Transverse colon (tissue), 4 donors: ENCODE measurements at regions not wholly inside any gene's neighbourhood (a gene's known extent, or its start where the extent isn't known, plus 50 kb on each side); places are given as distances from the start of the nearest gene placed in this dataset.
"Not testable (repeated sequence)": the region's sequence is repeated elsewhere in the genome, so short reads cannot be mapped to it uniquely, and the experiment has no call there.

ENCODE experiments used
- DNase-seq: peaks from one replicate; pipeline ENCODE4 v3.0.0-alpha.2; 2019
- H3K27ac ChIP-seq, 4 donors: fragments of 200-600 bp; sonication (generic); 2 replicates each; pipeline ENCODE4 v1.5.1; 2016 to 2018; ENCODE audit warnings: inconsistent platforms in 4 of 4
- H3K27me3 ChIP-seq: fragments of 200-600 bp; sonication (generic); 2 replicates; pipeline ENCODE4 v1.5.1; 2017; ENCODE audit warnings: inconsistent platforms
- H3K36me3 ChIP-seq, 4 donors: fragments of 200-600 bp; sonication (generic); 2 replicates each; pipeline ENCODE4 v1.5.1; 2017 to 2019; ENCODE audit warnings: inconsistent platforms in 4 of 4
- H3K4me1 ChIP-seq, 4 donors: fragments of 200-600 bp; sonication (generic); 2 replicates each; pipeline ENCODE4 v1.5.1; 2017 to 2020; ENCODE audit warnings: inconsistent platforms in 4 of 4
- H3K4me3 ChIP-seq, 4 donors: fragments of 200-600 bp; sonication (generic); 1 replicate in 1 of 4; 2 replicates in 3 of 4; pipeline versions ENCODE4 v1.5.1 to v1.6.1; 2017 to 2019; ENCODE audit warnings: inconsistent platforms in 4 of 4
- H3K9me3 ChIP-seq, 2 donors: fragments of 200-600 bp; sonication (generic); 2 replicates each; pipeline ENCODE4 v1.5.1; 2017 to 2019; ENCODE audit warnings: inconsistent platforms in 2 of 2
- CTCF ChIP-seq, 5 experiments: fragments of 200-600 bp in 3 of 5; fragments of 450-650 bp in 2 of 5; sonication (generic) in 3 of 5; IDR thresholded peaks; 1 replicate in 2 of 5; 2 replicates in 3 of 5; pipeline ENCODE4 v1.5.1; 2016 to 2017; ENCODE audit warnings: antibody characterized with exemption in 5 of 5, inconsistent platforms in 3 of 5, mild to moderate bottlenecking in 2 of 5, moderate library complexity in 1 of 5
- EP300 ChIP-seq: sonication (generic); formaldehyde crosslinking; IDR thresholded peaks from one replicate; pipeline ENCODE4 v1.6.1; 2017; ENCODE audit warnings: antibody characterized with exemption, low read depth
- POLR2A ChIP-seq: fragments of 450-650 bp; IDR thresholded peaks from one replicate; pipeline ENCODE4 v1.6.1; 2016; ENCODE audit warnings: antibody characterized with exemption, mild to moderate bottlenecking, moderate library complexity
- POLR2AphosphoS5 ChIP-seq, 3 donors: sonication (generic); formaldehyde crosslinking; IDR thresholded peaks; one replicate each; pipeline ENCODE4 v1.6.1; 2016; ENCODE audit warnings: antibody characterized with exemption in 3 of 3
- WGBS, 2 donors: methylation state at CpG; one replicate each; pipeline ENCODE4 v1.1.5; 2018; ENCODE audit warnings: low coverage in 1 of 2; 5-methylcytosine and 5-hydroxymethylcytosine counted together
- in situ Hi-C, 4 donors: fragments of 200-750 bp; cut with MboI; loops; one replicate each; pipeline versions ENCODE4 v1.15.0 to v1.15.1; 2017; ENCODE audit warnings: low sequenced_read_pairs in 3 of 4, low pct_ligation_motif_present in 1 of 4, low pct_unique_long_range_greater_than_20kb in 1 of 4
- intact Hi-C: fragments of 100-400 bp; cut with DNase I; formaldehyde crosslinking; loops from one replicate; pipeline ENCODE4 v1.15.1; 2023; ENCODE audit warnings: low total_unique reads

GRCh38 chr16:26988186-26988585 lies 78.5 kb upstream of the C16orf82 start:
- H3K4me1 ChIP-seq: no peaks in the 10 kb centered on the region
- no peak overlapping the region for H3K27ac ChIP-seq
- 51 to 100% methylated on average over 1 to 5 of the region's 5 CpGs for whole genome bisulfite sequencing, 2 donors
- TF ChIP-seq EP300 (no peak), POLR2A (no peak), CTCF (IDR thresholded peaks at IDR 0.05) (no peak), POLR2AphosphoS5 (IDR thresholded peaks at IDR 0.05) (no peak)
- intact Hi-C loops: no loop called here
- no peaks in the 10 kb centered on the region for H3K36me3 ChIP-seq
- in situ Hi-C loops: no loop called here
- no peak for DNase-seq
- no peaks in the 10 kb centered on the region for H3K27me3 ChIP-seq
- H3K9me3 ChIP-seq: no peaks in the 10 kb centered on the region
- H3K4me3 ChIP-seq: no peak overlapping the region

DNA sequence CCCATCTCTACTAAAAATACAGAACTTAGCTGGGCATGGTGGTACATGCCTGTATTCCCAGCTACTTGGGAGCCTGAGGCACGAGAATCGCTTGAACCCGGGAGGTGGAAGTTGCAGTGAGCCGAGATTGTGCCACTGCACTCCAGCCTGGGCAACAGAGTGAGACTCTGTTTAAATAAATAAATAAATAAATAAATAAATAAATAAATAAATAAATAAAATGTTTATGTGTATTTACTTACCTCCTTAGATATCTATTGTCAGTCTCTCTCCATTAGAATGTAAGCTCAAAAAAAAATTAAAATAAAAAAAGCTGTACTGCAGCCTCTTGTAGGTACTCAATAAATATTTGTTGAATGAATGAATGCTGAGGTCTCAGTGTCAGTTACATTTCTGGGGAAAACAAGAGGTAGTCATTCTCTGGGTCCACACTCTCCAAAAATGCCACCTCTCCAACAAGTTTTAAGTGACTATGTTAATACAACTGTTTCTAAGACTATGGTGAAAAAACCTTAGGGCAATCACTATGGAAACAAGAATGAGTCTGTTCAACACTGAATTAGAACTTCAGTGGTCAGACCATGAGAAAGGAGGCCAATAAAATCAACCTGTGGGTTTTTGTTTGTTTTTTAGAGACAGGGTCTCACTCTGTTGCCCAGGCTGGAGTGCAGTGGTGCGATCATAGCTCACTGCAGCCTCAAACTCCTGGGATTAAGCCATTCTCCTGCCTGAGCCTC lies 76.2 kb upstream of the C16orf82 start:
- DNase-seq, H3K4me1 ChIP-seq, H3K9me3 ChIP-seq, H3K27ac ChIP-seq, intact Hi-C loops, H3K27me3 ChIP-seq, in situ Hi-C loops, H3K36me3 ChIP-seq, H3K4me3 ChIP-seq: not testable (repeated sequence)
- 46 to 85% methylated on average over 2 to 5 of the region's 5 CpGs for WGBS, 2 donors

GRCh38 chr16:26992666-26993349 lies 73.9 kb upstream of the C16orf82 start:
- intact Hi-C loops (no loop called here), in situ Hi-C loops (no loop called here)
- TF ChIP-seq POLR2AphosphoS5 (IDR thresholded peaks at IDR 0.05) (no peak), EP300 (no peak), CTCF (IDR thresholded peaks at IDR 0.05) (no peak), POLR2A (no peak)
- H3K9me3 ChIP-seq: no peaks in the 10 kb centered on the region
- H3K36me3 ChIP-seq: no peaks in the 10 kb centered on the region
- DNase-seq: no peak
- 32 to 41% methylated on average over 5 to 9 of the region's 9 CpGs for WGBS, 2 donors
- H3K4me1 ChIP-seq: no peaks in the 10 kb centered on the region
- no peak overlapping the region for H3K4me3 ChIP-seq
- no peaks in the 10 kb centered on the region for H3K27me3 ChIP-seq
- H3K27ac ChIP-seq: no peak overlapping the region

- intact Hi-C loops: no loop called here
- Histone ChIP-seq H3K4me1 (no peaks in the 10 kb centered on the region), H3K9me3 (no peaks in the 10 kb centered on the region), H3K36me3 (no peaks in the 10 kb centered on the region), H3K27me3 (no peaks in the 10 kb centered on the region), H3K4me3 (no peak overlapping the region), H3K27ac (no peak overlapping the region)
- in situ Hi-C loops: no loop called here
- TF ChIP-seq POLR2AphosphoS5 (IDR thresholded peaks at IDR 0.05): no peak
- no peak for TF ChIP-seq POLR2A
- no peak for TF ChIP-seq EP300
- TF ChIP-seq CTCF (IDR thresholded peaks at IDR 0.05): no peak
- WGBS, 2 donors: 64 to 68% methylated on average over 2 to 10 of the region's 10 CpGs
- no peak for DNase-seq
These were observed 73.2 kb upstream of the C16orf82 start for GRCh38 chr16:26993511-26993910.
